GM10266 (cell line): ENCODE measurements at regions not wholly inside any gene's neighbourhood (a gene's known extent, or its start where the extent isn't known, plus 50 kb on each side); places are given as distances from the start of the nearest gene placed in this dataset.

Experiments used
- DNase-seq: peaks from one replicate; pipeline ENCODE4 v3.0.0; 2012; ENCODE audit errors: extremely low spot score
- TF ChIP-seq, protein P1 (sequence below): IDR thresholded peaks from 2 replicates; pipeline ENCODE4 v1.5.1; 2012; ENCODE audit warnings: mild to moderate bottlenecking, low read depth; ENCODE audit not compliant: control insufficient read depth, insufficient read depth; ENCODE audit errors: missing control alignments

DNA sequence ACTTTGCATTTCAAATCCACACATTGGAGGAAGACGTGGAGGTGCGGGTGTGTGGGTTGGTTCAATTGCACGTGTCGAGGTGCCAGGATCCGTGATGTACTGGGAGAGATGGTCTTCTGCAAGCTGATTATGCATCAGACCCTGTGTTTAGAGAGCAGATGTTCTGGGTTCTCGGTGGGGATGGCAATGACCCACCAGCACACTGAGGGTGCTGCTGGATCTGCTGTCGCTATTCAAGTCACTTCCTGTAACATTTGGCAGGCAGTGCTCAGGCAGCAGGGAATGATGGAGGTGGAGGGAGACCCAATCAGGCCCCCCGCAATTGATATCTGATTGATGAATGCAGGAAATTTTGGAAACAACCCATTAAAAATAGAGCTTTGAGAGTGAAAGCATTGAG lies 830.1 kb upstream of the POU3F3 start:
- no peak for DNase-seq
- TF ChIP-seq, protein P1, sequence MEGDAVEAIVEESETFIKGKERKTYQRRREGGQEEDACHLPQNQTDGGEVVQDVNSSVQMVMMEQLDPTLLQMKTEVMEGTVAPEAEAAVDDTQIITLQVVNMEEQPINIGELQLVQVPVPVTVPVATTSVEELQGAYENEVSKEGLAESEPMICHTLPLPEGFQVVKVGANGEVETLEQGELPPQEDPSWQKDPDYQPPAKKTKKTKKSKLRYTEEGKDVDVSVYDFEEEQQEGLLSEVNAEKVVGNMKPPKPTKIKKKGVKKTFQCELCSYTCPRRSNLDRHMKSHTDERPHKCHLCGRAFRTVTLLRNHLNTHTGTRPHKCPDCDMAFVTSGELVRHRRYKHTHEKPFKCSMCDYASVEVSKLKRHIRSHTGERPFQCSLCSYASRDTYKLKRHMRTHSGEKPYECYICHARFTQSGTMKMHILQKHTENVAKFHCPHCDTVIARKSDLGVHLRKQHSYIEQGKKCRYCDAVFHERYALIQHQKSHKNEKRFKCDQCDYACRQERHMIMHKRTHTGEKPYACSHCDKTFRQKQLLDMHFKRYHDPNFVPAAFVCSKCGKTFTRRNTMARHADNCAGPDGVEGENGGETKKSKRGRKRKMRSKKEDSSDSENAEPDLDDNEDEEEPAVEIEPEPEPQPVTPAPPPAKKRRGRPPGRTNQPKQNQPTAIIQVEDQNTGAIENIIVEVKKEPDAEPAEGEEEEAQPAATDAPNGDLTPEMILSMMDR, result no peak

DNA sequence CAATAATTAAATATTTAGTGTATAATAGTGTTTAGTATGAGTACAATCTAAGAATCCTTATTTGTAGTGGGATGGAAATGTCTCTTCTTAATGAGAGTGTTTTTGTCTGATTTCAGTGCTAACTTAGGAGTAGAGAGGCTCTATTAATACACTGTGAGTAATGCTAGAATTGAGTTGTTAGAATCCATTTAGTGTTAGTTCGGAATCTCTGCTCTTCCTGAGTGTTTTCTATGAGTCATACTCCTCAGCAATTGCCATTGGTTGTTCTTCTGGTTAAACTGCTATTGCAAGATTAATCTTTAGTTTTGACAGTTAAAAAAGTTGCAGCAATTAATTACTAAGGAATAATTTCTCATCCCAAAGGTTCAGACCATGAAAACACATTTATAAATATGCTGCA lies 828.6 kb upstream of the POU3F3 start:
- no peak for DNase-seq

DNA sequence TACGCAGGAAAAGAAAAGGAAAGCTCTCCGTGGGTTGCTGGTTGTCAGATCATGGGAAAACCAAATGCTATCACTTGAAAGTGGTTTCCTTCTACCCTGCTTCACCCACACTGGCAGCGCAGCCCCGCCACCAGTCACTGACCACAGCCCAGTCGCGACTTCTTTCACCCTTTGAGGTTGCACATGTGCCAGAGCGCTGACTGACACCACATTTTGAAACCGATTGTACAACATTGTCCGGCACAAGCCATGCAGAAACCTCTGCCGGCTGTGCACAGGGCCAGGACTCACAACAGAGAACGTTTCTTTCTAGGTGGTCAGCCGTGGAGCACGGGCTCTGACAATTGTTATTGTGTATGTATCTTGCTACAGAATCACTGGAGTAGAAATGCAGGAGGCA lies 827.2 kb upstream of the POU3F3 start:
- DNase-seq, result no peak

More for the DNA sequence above, 828.6 kb upstream of the POU3F3 start:
- TF ChIP-seq, protein P1, result no peak

DNA sequence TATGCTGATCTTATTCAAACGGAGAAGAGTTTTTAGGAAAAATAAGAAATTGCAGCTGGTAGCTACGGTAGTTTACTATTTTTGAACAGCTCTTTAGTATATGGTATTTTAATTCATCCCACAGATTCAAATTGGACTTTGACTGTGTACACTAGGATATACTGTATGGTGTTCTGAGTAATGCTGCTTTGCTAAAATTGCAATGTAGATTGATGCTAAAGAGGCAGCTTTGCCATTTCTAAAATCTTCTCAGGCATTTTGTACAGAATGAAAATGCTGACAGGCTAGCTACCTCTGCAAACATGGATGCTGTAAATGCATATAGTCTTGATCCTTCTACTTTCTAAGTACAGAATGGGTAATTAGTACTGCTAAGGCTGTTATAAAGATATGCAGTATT lies 826.6 kb upstream of the POU3F3 start:
- DNase-seq, result no peak
- TF ChIP-seq, protein P1, result no peak

More for the DNA sequence above, 827.2 kb upstream of the POU3F3 start:
- TF ChIP-seq, protein P1, result no peak

DNA sequence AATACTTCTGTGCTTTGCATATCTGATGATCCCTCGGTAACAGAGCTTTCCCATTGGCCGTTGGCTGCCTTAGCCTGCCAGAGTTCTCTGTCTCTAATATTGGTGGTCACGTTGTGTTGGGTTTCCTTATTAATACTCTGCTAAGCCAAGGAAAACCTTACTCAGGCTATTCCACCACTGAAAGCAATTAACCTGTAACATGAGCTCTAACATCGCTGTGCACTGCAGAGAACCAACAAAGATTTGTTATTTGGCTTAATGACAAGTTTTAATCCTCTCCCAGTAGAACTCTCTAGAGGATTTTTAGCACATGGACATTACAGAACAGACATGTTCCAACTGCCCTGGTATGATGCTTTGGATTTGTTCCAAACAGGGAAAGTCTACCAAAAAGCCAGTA lies 825.9 kb upstream of the POU3F3 start:
- no peak for DNase-seq
- TF ChIP-seq, protein P1, result no peak

DNA sequence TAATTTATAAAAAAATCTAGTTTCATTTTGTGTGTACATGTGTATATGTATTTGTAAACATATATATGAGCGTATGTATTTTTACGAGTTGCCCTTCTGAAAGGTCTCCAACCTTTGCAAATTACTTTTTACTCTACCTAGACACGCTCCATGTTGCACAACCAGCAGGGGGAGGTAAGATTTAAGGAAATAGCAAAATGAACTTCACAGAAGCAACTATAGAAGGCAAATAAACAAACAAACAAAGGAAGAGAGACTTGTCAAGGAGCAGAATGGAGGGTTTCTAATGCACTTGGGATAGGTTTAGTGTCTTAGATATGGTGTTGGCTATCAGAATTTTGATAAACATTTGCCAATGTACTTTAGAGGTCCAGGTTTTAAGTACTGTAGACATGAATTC lies 820.5 kb upstream of the POU3F3 start:
- TF ChIP-seq, protein P1, result peak; percentile 23
- DNase-seq, result no peak

DNA sequence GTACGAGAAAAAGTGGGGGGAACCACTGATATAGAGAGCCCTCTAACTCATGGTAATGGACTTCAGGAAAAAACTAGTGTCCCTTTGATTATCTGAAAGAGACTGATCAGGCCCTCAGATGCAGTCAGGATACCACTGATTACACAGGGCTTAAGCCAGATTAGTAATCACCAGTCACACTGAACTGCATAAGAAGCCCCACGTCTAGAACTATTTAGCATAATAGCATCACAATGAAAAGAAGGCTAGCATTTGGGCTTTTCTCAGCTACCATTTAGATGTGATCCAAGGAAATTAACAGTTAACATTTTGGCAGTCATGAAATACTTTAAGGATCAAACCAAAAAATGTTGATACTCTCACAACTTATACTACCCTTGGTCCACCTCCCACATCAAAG lies 813.1 kb upstream of the POU3F3 start:
- no peak for DNase-seq
- TF ChIP-seq, protein P1, result no peak
